IMR-90 (cell line): ENCODE measurements at regions not wholly inside any gene's neighbourhood (a gene's known extent, or its start where the extent isn't known, plus 50 kb on each side); places are given as distances from the start of the nearest gene placed in this dataset.

Experiments used
- ATAC-seq: fragments of 200-7000 bp; cut with Tn5 transposase; 2 replicates; pipeline ENCODE4 v1.9.1; 2020; ENCODE audit warnings: low read depth, mild to moderate bottlenecking, moderate library complexity
- BruUV-seq: library from RNA; stranded (reverse); fragments of 400-500 nt; replicated peaks from 2 replicates; lab custom pipeline; 2021; lab: Mats Ljungman, UMichigan
- CTCF ChIA-PET: fragments of 300-600 bp; formaldehyde crosslinking; extraction: SDS; loops from one replicate; lab custom pipeline; 2021; ENCODE audit warnings: antibody characterized with exemption; lab: Yijun Ruan, JAX
- POLR2A ChIA-PET: fragments of 300-600 bp; sonication (Branson Sonifier 250); formaldehyde crosslinking; loops from one replicate; lab custom pipeline; 2022; ENCODE audit warnings: antibody characterized with exemption; ENCODE audit not compliant: unreplicated experiment; lab: Charles Lee
- DNase-seq: peaks from one replicate; pipeline ENCODE4 v3.0.0; 2013
- H2AFZ ChIP-seq: replicated peaks from 2 replicates; pipeline ENCODE3; 2013; ENCODE audit warnings: low read length, mild to moderate bottlenecking; ENCODE audit not compliant: poor library complexity
- H2AK5ac ChIP-seq: 2 replicates; pipeline ENCODE4 v1.6.1; 2013; ENCODE audit warnings: low read depth, low read length, inconsistent platforms
- H2AK9ac ChIP-seq: replicated peaks from 2 replicates; pipeline ENCODE3; 2013; ENCODE audit warnings: mild to moderate bottlenecking, low read depth, low read length, moderate library complexity; ENCODE audit not compliant: poor library complexity
- H2BK120ac ChIP-seq: 2 replicates; pipeline ENCODE4 v1.6.1; 2013; ENCODE audit warnings: low read depth, low read length, inconsistent platforms
- H2BK15ac ChIP-seq: 3 replicates; pipeline ENCODE4 v1.6.1; 2013; ENCODE audit warnings: low read depth, low read length, inconsistent platforms
- H2BK20ac ChIP-seq: 2 replicates; pipeline ENCODE4 v1.6.1; 2013; ENCODE audit warnings: low read depth, mild to moderate bottlenecking, inconsistent platforms, low read length, moderate library complexity
- H2BK5ac ChIP-seq: 2 replicates; pipeline ENCODE4 v1.6.1; 2013; ENCODE audit warnings: mild to moderate bottlenecking, low read depth, low read length, inconsistent platforms; ENCODE audit not compliant: poor library complexity, severe bottlenecking
- H3K14ac ChIP-seq: replicated peaks from 2 replicates; pipeline ENCODE4 v1.6.1; 2013; ENCODE audit warnings: low read depth, low read length, inconsistent platforms
- H3K18ac ChIP-seq: 2 replicates; pipeline ENCODE4 v1.6.1; 2013; ENCODE audit warnings: low read depth, low read length, control low read depth
- H3K23ac ChIP-seq: 2 replicates; pipeline ENCODE4 v1.6.1; 2013; ENCODE audit warnings: low read depth, low read length, inconsistent platforms
- H3K27ac ChIP-seq: 2 replicates; pipeline ENCODE4 v1.5.1; 2013; ENCODE audit warnings: mild to moderate bottlenecking, control low read depth, low read length; ENCODE audit not compliant: insufficient read depth
- H3K27me3 ChIP-seq: 2 replicates; pipeline ENCODE4 v1.6.1; 2013; ENCODE audit warnings: low read length; ENCODE audit not compliant: control insufficient read depth, insufficient read depth
- H3K36me3 ChIP-seq: 2 replicates; pipeline ENCODE4 v1.6.1; 2013; ENCODE audit warnings: low read length, mixed read lengths; ENCODE audit not compliant: control insufficient read depth, insufficient read depth
- H3K4ac ChIP-seq: 2 replicates; pipeline ENCODE4 v1.6.1; 2013; ENCODE audit warnings: low read depth, low read length, inconsistent platforms
- H3K4me1 ChIP-seq: 2 replicates; pipeline ENCODE4 v1.6.1; 2013; ENCODE audit warnings: low read length, mixed read lengths; ENCODE audit not compliant: control insufficient read depth, insufficient read depth
- H3K4me2 ChIP-seq: 2 replicates; pipeline ENCODE4 v1.6.1; 2013; ENCODE audit warnings: low read depth, mild to moderate bottlenecking, control low read depth, low read length, moderate library complexity
- H3K4me3 ChIP-seq: 2 replicates; pipeline ENCODE4 v1.5.1; 2013; ENCODE audit warnings: low read depth, mild to moderate bottlenecking, control low read depth, low read length, moderate library complexity; ENCODE audit not compliant: insufficient read depth
- H3K56ac ChIP-seq: 2 replicates; pipeline ENCODE4 v1.6.1; 2013; ENCODE audit warnings: low read length, inconsistent platforms; ENCODE audit not compliant: insufficient read depth; ENCODE audit errors: extremely low read depth
- H3K79me1 ChIP-seq, 2 experiments: 2 replicates each; pipeline ENCODE4 v1.6.1; 2013; ENCODE audit warnings: low read length in 2 of 2, inconsistent platforms in 1 of 2, low read depth in 1 of 2
- H3K9ac ChIP-seq: 2 replicates; pipeline ENCODE4 v1.6.1; 2013; ENCODE audit warnings: low read depth, low read length, control low read depth
- H3K9me1 ChIP-seq: 2 replicates; pipeline ENCODE4 v1.6.1; 2013; ENCODE audit warnings: low read length, inconsistent platforms; ENCODE audit not compliant: insufficient read depth
- H3K9me3 ChIP-seq: 2 replicates; pipeline ENCODE4 v1.6.1; 2013; ENCODE audit warnings: low read length; ENCODE audit not compliant: control insufficient read depth, insufficient read depth
- H4K20me1 ChIP-seq: 2 replicates; pipeline ENCODE4 v1.6.1; 2013; ENCODE audit warnings: low read length, inconsistent platforms; ENCODE audit not compliant: insufficient read depth
- H4K5ac ChIP-seq: 2 replicates; pipeline ENCODE4 v1.6.1; 2013; ENCODE audit warnings: mild to moderate bottlenecking, low read depth, low read length, control low read depth
- H4K8ac ChIP-seq, 2 experiments: 2 replicates each; pipeline ENCODE4 v1.6.1; 2013; ENCODE audit warnings: low read depth in 2 of 2, low read length in 2 of 2, control low read depth in 1 of 2, inconsistent platforms in 1 of 2
- H4K91ac ChIP-seq: 2 replicates; pipeline ENCODE4 v1.6.1; 2013; ENCODE audit warnings: low read depth, low read length, inconsistent platforms; ENCODE audit not compliant: insufficient read depth
- CEBPB ChIP-seq: IDR thresholded peaks from 2 replicates; pipeline ENCODE4 v1.6.1; 2012; ENCODE audit warnings: low read depth, low read length, improper control_type of control experiment
- FOS ChIP-seq: fragments of 150-350 bp; IDR thresholded peaks from 2 replicates; pipeline ENCODE4 v1.6.1; 2016; ENCODE audit warnings: low read depth, low read length
- MAZ ChIP-seq: IDR thresholded peaks from 2 replicates; pipeline ENCODE4 v1.6.1; 2012; ENCODE audit warnings: low read depth, mild to moderate bottlenecking, low read length, improper control_type of control experiment, moderate library complexity, borderline replicate concordance
- MXI1 ChIP-seq: IDR thresholded peaks from 2 replicates; pipeline ENCODE4 v1.6.1; 2012; ENCODE audit warnings: low read depth, mild to moderate bottlenecking, low read length, moderate library complexity, borderline replicate concordance
- NFE2L2 ChIP-seq: fragments of 150-350 bp; IDR thresholded peaks from 2 replicates; pipeline ENCODE4 v1.6.1; 2016; ENCODE audit warnings: low read depth, mild to moderate bottlenecking, low read length
- RCOR1 ChIP-seq: IDR thresholded peaks from 2 replicates; pipeline ENCODE4 v1.6.1; 2012; ENCODE audit warnings: mild to moderate bottlenecking, low read length, improper control_type of control experiment; ENCODE audit not compliant: insufficient replicate concordance
- RFX5 ChIP-seq: IDR thresholded peaks from 2 replicates; pipeline ENCODE4 v1.8.0; 2012; ENCODE audit warnings: low read depth, mild to moderate bottlenecking, low read length, moderate library complexity
- SMC3 ChIP-seq: fragments of 150-350 bp; IDR thresholded peaks from 2 replicates; pipeline ENCODE4 v1.6.1; 2016; ENCODE audit warnings: low read depth, mild to moderate bottlenecking, antibody characterized with exemption, low read length, moderate library complexity
- WGBS, 2 experiments: methylation state at CpG; one replicate each; pipeline versions ENCODE4 v1.1.5 to v1.1.7; 2013; ENCODE audit warnings: missing lambda C conversion rate in 2 of 2; ENCODE audit not compliant: insufficient read length in 1 of 2; ENCODE audit errors: extremely low coverage in 2 of 2; 5-methylcytosine and 5-hydroxymethylcytosine counted together
- dilution Hi-C: fragments of 300-500 bp; cut with HindIII; formaldehyde crosslinking; loops from one replicate; pipeline ENCODE4 v1.14.3; 2018; ENCODE audit warnings: low sequenced_read_pairs; ENCODE audit not compliant: unreplicated experiment
- in situ Hi-C: fragments of 300-500 bp; cut with MboI; formaldehyde crosslinking; loops from 3 replicates; pipeline ENCODE4 v1.14.3; 2019; ENCODE audit warnings: low sequenced_read_pairs, inconsistent platforms, mixed read lengths
- intact Hi-C: fragments of 100-400 bp; cut with micrococcal nuclease; formaldehyde crosslinking; loops from 2 replicates; pipeline ENCODE4 v1.10.0; 2022
- TF ChIP-seq, protein P1 (sequence below): fragments of 150-350 bp; IDR thresholded peaks from 2 replicates; pipeline ENCODE4 v1.6.1; 2017; ENCODE audit warnings: mild to moderate bottlenecking, antibody characterized with exemption, low read length, low read depth
- TF ChIP-seq, protein P2 (sequence below): conservative IDR thresholded peaks from 2 replicates; pipeline ENCODE4 v1.5.1; 2012; ENCODE audit warnings: mild to moderate bottlenecking, low read depth, low read length, improper control_type of control experiment

DNA sequence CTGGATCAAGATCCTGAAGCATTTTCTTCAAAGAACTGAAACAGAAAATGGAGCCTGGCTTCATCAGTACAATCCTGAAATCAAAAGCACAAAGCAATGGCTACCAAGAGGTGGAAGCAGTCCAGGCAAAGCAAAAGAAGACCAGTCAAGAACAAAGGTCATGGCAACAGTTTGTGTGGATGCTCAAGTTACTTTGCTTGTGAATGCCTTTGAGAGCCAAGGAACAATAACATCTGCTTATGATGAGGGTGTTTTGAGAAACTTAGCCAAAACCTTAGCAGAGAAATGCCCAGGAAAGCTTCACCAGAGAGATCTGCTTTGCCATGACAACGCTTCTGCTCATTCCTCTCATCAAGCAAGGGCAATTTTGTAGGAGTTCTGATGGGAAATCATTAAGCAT lies 723.1 kb downstream of the TMEM182 start:
- H3K9ac ChIP-seq = no peak overlapping the region
- no peak overlapping the region for H4K91ac ChIP-seq
- no peak overlapping the region for H2BK120ac ChIP-seq
- no peak overlapping the region for H3K14ac ChIP-seq
- no CpG with 5 or more reads among the region's 1 CpG for WGBS, 2 experiments
- ChIA-PET POLR2A (no interaction called here), CTCF (no interaction called here)
- no peaks in the 10 kb centered on the region for H3K79me1 ChIP-seq
- dilution Hi-C loops (no loop called here), intact Hi-C loops (no loop called here), in situ Hi-C loops (no loop called here)
- BruUV-seq = no TSS peak
- no peak overlapping the region for H3K4me2 ChIP-seq
- H4K20me1 ChIP-seq = no peaks in the 10 kb centered on the region
- ATAC-seq (no peak), DNase-seq (no peak)
- no peak overlapping the region for H3K18ac ChIP-seq
- no peak overlapping the region for H4K8ac ChIP-seq
- H3K4ac ChIP-seq = no peak overlapping the region
- H3K9me3 ChIP-seq = peaks cover 4% of the 10 kb centered on the region
- H2BK15ac ChIP-seq = no peak overlapping the region
- no peaks in the 10 kb centered on the region for H3K36me3 ChIP-seq
- no peak for TF ChIP-seq NFE2L2
- TF ChIP-seq MAZ = no peak
- TF ChIP-seq RFX5 = no peak
- TF ChIP-seq, protein P1, sequence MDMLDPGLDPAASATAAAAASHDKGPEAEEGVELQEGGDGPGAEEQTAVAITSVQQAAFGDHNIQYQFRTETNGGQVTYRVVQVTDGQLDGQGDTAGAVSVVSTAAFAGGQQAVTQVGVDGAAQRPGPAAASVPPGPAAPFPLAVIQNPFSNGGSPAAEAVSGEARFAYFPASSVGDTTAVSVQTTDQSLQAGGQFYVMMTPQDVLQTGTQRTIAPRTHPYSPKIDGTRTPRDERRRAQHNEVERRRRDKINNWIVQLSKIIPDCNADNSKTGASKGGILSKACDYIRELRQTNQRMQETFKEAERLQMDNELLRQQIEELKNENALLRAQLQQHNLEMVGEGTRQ = no peak
- TF ChIP-seq SMC3 = no peak
- TF ChIP-seq FOS = no peak
- no peak for TF ChIP-seq MXI1
- no peak for TF ChIP-seq CEBPB
- TF ChIP-seq, protein P2, sequence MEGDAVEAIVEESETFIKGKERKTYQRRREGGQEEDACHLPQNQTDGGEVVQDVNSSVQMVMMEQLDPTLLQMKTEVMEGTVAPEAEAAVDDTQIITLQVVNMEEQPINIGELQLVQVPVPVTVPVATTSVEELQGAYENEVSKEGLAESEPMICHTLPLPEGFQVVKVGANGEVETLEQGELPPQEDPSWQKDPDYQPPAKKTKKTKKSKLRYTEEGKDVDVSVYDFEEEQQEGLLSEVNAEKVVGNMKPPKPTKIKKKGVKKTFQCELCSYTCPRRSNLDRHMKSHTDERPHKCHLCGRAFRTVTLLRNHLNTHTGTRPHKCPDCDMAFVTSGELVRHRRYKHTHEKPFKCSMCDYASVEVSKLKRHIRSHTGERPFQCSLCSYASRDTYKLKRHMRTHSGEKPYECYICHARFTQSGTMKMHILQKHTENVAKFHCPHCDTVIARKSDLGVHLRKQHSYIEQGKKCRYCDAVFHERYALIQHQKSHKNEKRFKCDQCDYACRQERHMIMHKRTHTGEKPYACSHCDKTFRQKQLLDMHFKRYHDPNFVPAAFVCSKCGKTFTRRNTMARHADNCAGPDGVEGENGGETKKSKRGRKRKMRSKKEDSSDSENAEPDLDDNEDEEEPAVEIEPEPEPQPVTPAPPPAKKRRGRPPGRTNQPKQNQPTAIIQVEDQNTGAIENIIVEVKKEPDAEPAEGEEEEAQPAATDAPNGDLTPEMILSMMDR = no peak
- no peak for TF ChIP-seq RCOR1
- no peak overlapping the region for H4K5ac ChIP-seq
- H3K27ac ChIP-seq = no peak overlapping the region
- H3K56ac ChIP-seq = no peak overlapping the region
- no peak overlapping the region for H2AK9ac ChIP-seq
- H2AK5ac ChIP-seq = no peak overlapping the region
- no peak overlapping the region for H3K23ac ChIP-seq
- H3K4me3 ChIP-seq = no peak overlapping the region
- no peaks in the 10 kb centered on the region for H3K4me1 ChIP-seq
- H2BK5ac ChIP-seq = no peak overlapping the region
- no peak overlapping the region for H2AFZ ChIP-seq
- no peaks in the 10 kb centered on the region for H3K9me1 ChIP-seq
- H3K27me3 ChIP-seq = no peaks in the 10 kb centered on the region
- H2BK20ac ChIP-seq = no peak overlapping the region
